Stimulated activated CD8-positive, alpha-beta memory T cell treated with anti-CD3 and anti-CD28 coated beads, Interleukin-12 subunit alpha, Interleukin-12 subunit beta, amount 100 ng/mL, for 24 hours (primary cell): ENCODE measurements at regions not wholly inside any gene's neighbourhood (a gene's known extent, or its start where the extent isn't known, plus 50 kb on each side); places are given as distances from the start of the nearest gene placed in this dataset.

Source experiments
- DNase-seq: peaks from one replicate; pipeline ENCODE4 v3.0.0-alpha.2; 2020; ENCODE audit errors: extremely low read depth

DNA sequence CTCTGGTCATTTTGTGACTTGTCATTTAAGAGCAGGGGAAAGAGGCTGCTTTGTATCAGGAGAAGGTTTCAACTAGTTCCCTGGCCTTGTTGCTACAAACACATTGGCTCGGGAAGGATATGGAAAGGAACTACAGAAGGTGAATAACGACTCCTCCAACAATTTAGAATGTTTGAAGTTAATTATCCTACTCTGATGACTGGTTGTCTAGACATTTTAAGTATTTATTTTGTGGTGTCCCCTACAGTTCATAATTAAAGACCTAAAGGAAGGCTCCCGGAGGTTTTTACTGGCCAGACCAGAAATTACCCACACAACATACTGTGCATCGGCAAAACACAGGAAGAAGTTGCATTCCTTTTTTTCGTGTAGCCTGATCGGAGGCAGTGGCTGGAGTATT lies 515.8 kb upstream of the SALL1 start:
- no peak for DNase-seq

GRCh38 chr16:51666074-51666473 lies 515.0 kb upstream of the SALL1 start:
- DNase-seq = no peak

GRCh38 chr16:51665436-51665998 lies 514.4 kb upstream of the SALL1 start:
- no peak for DNase-seq

- DNase-seq = no peak
Observed at GRCh38 chr16:51658531-51658930, 507.5 kb upstream of the SALL1 start.

DNA sequence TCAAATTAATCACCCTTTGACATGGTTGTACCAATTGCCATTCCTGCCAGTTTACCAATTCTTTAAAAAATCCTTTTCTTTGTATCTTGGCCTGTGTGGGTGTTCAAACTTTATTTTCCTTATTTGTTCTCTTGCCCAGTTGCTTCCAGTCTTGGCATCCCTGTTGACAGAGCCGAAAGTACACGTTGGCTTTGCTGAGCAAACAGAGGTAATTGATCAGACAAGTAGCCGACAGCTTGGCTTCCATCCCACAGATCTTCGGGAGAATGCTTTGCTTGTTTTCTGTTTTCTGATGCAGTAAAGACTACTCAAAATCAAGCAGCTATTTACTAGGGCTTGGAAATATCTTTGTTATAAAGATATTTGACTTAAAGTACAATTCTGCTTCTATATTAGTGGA lies 506.8 kb upstream of the SALL1 start:
- DNase-seq = no peak

GRCh38 chr16:51655249-51655648 lies 504.2 kb upstream of the SALL1 start:
- DNase-seq = no peak

DNA sequence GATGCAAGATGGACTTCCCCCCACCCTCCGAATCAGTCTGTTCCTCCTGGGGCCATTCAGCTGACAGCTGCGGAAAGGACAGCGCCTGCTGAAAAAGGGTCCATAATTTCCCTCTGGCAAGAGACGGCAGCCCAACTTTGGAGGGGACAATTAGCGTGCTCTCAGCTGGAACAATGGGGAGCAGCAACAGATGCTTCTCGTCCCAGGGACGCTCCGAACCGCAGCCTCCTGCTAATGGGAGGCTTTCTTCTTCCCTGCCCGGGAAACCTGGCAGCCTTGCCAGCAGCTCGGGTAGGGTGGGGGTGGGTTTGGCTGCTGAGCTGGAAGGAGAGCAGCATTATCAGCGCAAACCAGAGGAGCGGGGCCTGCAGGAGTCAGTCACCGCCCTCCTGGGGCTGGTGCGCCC lies 500.0 kb upstream of the SALL1 start:
- no peak for DNase-seq

GRCh38 chr16:51649631-51650030 lies 498.6 kb upstream of the SALL1 start:
- DNase-seq = no peak

- no peak for DNase-seq
Observed at GRCh38 chr16:51648526-51648925, 497.5 kb upstream of the SALL1 start.

DNA sequence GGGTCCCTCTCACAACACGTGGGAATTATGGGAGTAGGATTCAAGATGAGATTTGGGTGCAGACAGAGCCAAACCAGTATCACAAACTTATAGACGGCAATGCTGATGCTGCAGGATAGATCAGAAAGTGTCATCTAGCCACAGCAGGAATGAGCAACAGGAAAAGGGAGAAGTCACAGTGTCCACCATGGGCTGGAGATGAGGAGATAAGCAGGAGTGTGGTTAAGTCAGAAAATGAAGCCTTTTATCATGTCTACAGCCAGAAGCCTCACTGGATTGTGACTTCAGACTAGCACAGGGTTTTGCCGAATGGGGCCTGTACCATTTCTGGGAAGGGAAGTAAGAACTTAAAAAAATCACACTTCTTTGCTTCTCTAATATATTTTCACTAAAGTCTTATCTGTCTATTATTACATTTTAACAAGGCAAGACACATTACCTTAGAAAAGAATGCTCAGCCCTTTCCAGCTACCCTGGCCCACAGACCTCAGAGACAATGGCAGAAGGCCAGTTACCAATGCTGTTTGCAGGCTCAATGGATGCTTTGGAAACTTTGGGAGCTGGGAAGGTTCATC lies 490.2 kb upstream of the SALL1 start:
- DNase-seq = no peak

DNA sequence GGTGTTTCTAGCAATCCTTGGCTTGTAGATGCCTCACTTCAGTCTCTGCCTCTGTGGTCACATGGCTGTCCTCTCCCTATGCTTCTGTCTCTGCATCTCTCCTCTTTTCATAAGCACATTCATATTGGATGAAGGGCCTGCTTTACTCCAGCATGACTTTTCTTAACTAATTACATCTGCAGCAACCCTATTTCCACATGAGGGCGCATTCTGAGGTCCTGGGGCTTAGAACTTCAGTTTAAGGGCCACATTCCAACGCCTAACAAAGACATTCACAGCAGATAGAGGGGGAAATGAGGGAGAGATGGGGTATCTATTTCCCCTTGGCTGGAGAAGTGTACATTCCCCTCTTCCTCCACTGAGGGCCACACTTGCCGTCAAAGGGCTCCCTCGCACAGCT lies 489.1 kb upstream of the SALL1 start:
- DNase-seq = no peak

- DNase-seq = no peak
Observed at GRCh38 chr16:51638339-51639135, 487.5 kb upstream of the SALL1 start.

DNA sequence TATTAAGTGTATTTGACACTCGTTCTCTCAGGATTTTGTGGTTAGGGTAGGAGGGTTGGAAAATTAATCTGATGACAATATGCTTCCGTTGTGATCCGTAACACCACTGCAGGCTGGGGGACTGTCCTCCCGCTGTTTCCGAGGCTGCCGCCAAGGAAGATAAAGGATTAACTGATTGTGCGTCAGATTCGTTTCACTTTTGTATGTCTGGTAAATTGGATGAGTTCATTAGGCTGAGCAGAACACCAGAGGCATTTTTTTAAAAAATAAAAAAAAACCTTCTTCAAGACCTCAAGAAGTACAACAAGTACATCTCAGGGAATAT lies 486.7 kb upstream of the SALL1 start:
- no peak for DNase-seq

DNA sequence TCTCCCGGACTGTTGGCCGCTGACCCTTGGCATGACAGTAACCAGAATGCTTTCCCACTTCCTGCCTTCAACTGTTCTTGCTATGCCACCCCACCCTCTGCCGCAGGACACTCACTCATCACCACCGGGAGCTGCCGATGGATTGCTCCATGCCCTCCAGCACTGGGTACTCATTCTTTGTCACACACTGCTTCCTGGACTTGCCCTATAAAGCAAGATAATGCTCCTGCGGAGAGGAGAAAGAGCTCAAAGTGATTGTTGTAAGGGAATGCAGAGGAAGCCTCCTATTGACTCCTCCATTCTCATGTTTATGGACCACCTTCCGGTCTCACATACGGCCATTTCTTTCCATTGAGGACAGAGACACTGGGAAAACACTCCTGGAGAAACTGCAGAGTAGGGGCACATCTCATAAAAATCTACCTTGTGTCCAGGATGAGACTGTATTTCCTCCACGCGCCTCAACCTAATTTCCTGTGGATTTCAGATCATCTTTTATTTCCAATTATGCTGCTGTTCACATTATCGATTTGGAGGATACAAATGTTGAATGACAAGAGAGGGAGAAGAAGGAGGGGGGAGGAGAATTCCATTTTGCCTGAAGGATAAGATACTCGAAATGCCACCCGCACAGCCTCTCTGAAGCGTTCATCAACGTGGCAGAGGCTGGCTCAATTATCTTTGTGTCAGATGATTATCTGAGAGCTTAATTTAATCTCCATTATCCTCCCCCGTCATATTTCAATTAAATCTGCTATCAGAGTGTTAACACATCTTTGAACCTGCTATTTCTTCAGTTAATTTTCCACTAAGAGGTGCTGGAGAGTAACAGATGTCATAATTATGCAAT lies 486.1 kb upstream of the SALL1 start:
- no peak for DNase-seq

- no peak for DNase-seq
Observed at GRCh38 chr16:51635181-51635580, 484.1 kb upstream of the SALL1 start.

- no peak for DNase-seq
Observed at GRCh38 chr16:51630076-51630475, 479.0 kb upstream of the SALL1 start.

GRCh38 chr16:51629576-51629975 lies 478.5 kb upstream of the SALL1 start:
- DNase-seq = no peak

GRCh38 chr16:51624080-51624775 lies 473.2 kb upstream of the SALL1 start:
- DNase-seq = no peak

GRCh38 chr16:51621610-51622009 lies 470.5 kb upstream of the SALL1 start:
- DNase-seq = no peak

GRCh38 chr16:51615141-51615540 lies 464.1 kb upstream of the SALL1 start:
- DNase-seq = no peak

GRCh38 chr16:51607201-51607651 lies 456.2 kb upstream of the SALL1 start:
- no peak for DNase-seq

DNA sequence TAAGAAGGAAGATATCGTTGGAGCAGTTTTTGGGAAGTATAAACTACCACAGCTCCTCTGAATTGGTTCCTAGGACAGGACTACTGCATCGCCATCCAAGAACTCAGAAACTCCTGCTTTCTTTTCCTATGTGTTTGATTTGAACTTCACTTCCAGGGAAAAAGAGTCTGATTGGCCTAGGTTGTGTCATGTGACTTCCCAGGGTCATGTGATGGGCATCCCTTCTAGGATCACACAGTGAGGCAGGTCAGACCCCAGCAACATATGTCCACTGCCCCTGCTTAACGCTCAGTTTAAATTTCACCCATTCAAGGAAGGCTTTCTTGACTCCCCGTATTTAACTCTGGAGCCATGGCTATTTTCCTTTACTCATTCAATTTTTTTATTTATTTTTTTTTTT lies 445.2 kb upstream of the SALL1 start:
- no peak for DNase-seq
